Keratinocyte (primary cell): ENCODE measurements at regions not wholly inside any gene's neighbourhood (a gene's known extent, or its start where the extent isn't known, plus 50 kb on each side); places are given as distances from the start of the nearest gene placed in this dataset.

ENCODE experiments used
- DNase-seq: peaks from one replicate; pipeline ENCODE4 v3.0.0-alpha.2; 2011; ENCODE audit warnings: low read depth, missing footprints, low spot score
- FAIRE-seq: peaks from 2 replicates; lab custom pipeline; 2011; peaks lifted over from hg19 to GRCh38; lab: Jason Lieb, UNC
- H2AFZ ChIP-seq: 2 replicates; pipeline ENCODE4 v1.6.0; 2012; ENCODE audit warnings: low read length, control low read depth, inconsistent platforms; ENCODE audit not compliant: control insufficient read depth
- H3K27ac ChIP-seq: 2 replicates; pipeline ENCODE4 v1.5.1; 2011; ENCODE audit warnings: low read length; ENCODE audit not compliant: control insufficient read depth, insufficient read depth
- H3K27me3 ChIP-seq: 3 replicates; pipeline ENCODE4 v1.6.0; 2011; ENCODE audit warnings: low read length; ENCODE audit not compliant: control insufficient read depth, insufficient read depth; ENCODE audit errors: extremely low read depth
- H3K36me3 ChIP-seq, 2 experiments: 2 replicates in 1 of 2; 3 replicates in 1 of 2; pipeline ENCODE4 v1.5.1; 2011; ENCODE audit warnings: low read length in 2 of 2, mild to moderate bottlenecking in 1 of 2; ENCODE audit not compliant: control insufficient read depth in 2 of 2, insufficient read depth in 2 of 2; ENCODE audit errors: extremely low read depth in 1 of 2
- H3K4me1 ChIP-seq: 3 replicates; pipeline ENCODE4 v1.5.1; 2011; ENCODE audit warnings: low read length; ENCODE audit not compliant: control insufficient read depth, insufficient read depth; ENCODE audit errors: extremely low read depth
- H3K4me2 ChIP-seq: 3 replicates; pipeline ENCODE4 v1.6.0; 2011; ENCODE audit warnings: low read depth, low read length; ENCODE audit not compliant: control insufficient read depth, insufficient read depth; ENCODE audit errors: extremely low read depth
- H3K4me3 ChIP-seq, 3 experiments: fragments of 200-600 bp in 1 of 3; sonication (generic) in 1 of 3; 2 replicates in 2 of 3; 3 replicates in 1 of 3; pipeline ENCODE4 v1.5.1; 2011 to 2016; ENCODE audit warnings: low read length in 3 of 3, mild to moderate bottlenecking in 3 of 3, control low read depth in 2 of 3, inconsistent platforms in 1 of 3, low read depth in 1 of 3, mixed read lengths in 1 of 3, mixed run types in 1 of 3, moderate library complexity in 1 of 3; ENCODE audit not compliant: control insufficient read depth in 2 of 3, insufficient read depth in 2 of 3; ENCODE audit errors: extremely low read depth in 1 of 3
- H3K79me2 ChIP-seq: 2 replicates; pipeline ENCODE4 v1.6.0; 2012; ENCODE audit warnings: low read length; ENCODE audit not compliant: control insufficient read depth, insufficient read depth
- H3K9ac ChIP-seq: 3 replicates; pipeline ENCODE4 v1.6.0; 2011; ENCODE audit warnings: low read length; ENCODE audit not compliant: control insufficient read depth, insufficient read depth; ENCODE audit errors: extremely low read depth
- H3K9me1 ChIP-seq: 3 replicates; pipeline ENCODE4 v1.6.0; 2011; ENCODE audit warnings: low read length; ENCODE audit not compliant: control insufficient read depth, insufficient read depth; ENCODE audit errors: extremely low read depth
- H3K9me3 ChIP-seq: 2 replicates; pipeline ENCODE4 v1.5.1; 2012; ENCODE audit warnings: low read depth, low read length; ENCODE audit not compliant: control insufficient read depth
- H4K20me1 ChIP-seq: 3 replicates; pipeline ENCODE4 v1.6.0; 2011; ENCODE audit warnings: low read length; ENCODE audit not compliant: control insufficient read depth, insufficient read depth; ENCODE audit errors: extremely low read depth
- CTCF ChIP-seq, 3 experiments: IDR thresholded peaks in 1 of 3; conservative IDR thresholded peaks in 1 of 3; optimal IDR thresholded peaks in 1 of 3; 2 replicates in 2 of 3; 3 replicates in 1 of 3; pipeline versions ENCODE3 to v1.5.1; 2011; ENCODE audit warnings: low read length in 3 of 3, mild to moderate bottlenecking in 3 of 3, moderate library complexity in 2 of 3, control low read depth in 1 of 3, inconsistent platforms in 1 of 3; ENCODE audit not compliant: insufficient read depth in 2 of 3; ENCODE audit errors: extremely low read depth in 1 of 3
- EZH2 ChIP-seq: IDR thresholded peaks from one replicate; pipeline ENCODE4 v1.6.1; 2012; ENCODE audit warnings: inconsistent platforms, mild to moderate bottlenecking, low read length, moderate library complexity
- dilution Hi-C: fragments of 300-500 bp; cut with MboI; formaldehyde crosslinking; loops from one replicate; pipeline ENCODE4 v1.7.0; 2020; ENCODE audit warnings: low sequenced_read_pairs; ENCODE audit not compliant: extremely low pct_ligation_motif_present

- TF ChIP-seq CTCF (optimal IDR thresholded peaks at IDR 0.05 in 1 of 3, IDR thresholded peaks at IDR 0.05 in 1 of 3, conservative IDR thresholded peaks at IDR 0.05 in 1 of 3; ENCODE audit: extremely low read depth in 1 of 3, insufficient read depth in 2 of 3, low read length in 3 of 3) (no peak), EZH2 (no peak)
- Histone ChIP-seq H3K4me3 (no peak overlapping the region), H3K27ac (no peak overlapping the region), H4K20me1 (no peaks in the 10 kb centered on the region), H3K27me3 (no peaks in the 10 kb centered on the region), H3K9me3 (no peaks in the 10 kb centered on the region), H3K9ac (no peak overlapping the region), H3K4me2 (no peak overlapping the region), H3K79me2 (no peaks in the 10 kb centered on the region), H3K9me1 (no peaks in the 10 kb centered on the region), H2AFZ (no peak overlapping the region), H3K36me3 (no peaks in the 10 kb centered on the region), H3K4me1 (no peaks in the 10 kb centered on the region)
- dilution Hi-C loops: no loop called here
- DNase-seq (no peak), FAIRE-seq (no peak)
Measured at GRCh38 chr4:84019626-84020025, 479.5 kb downstream of the NKX6-1 start.

- H3K4me2 ChIP-seq: no peak overlapping the region
- no peak for DNase-seq
- H3K27me3 ChIP-seq: no peaks in the 10 kb centered on the region
- no peaks in the 10 kb centered on the region for H3K4me1 ChIP-seq
- H3K79me2 ChIP-seq: no peaks in the 10 kb centered on the region
- H3K36me3 ChIP-seq: no peaks in the 10 kb centered on the region
- no peak overlapping the region for H3K27ac ChIP-seq
- H3K9ac ChIP-seq: no peak overlapping the region
- dilution Hi-C loops: no loop called here
- H3K9me3 ChIP-seq: no peaks in the 10 kb centered on the region
- H4K20me1 ChIP-seq: no peaks in the 10 kb centered on the region
- no peak overlapping the region for H2AFZ ChIP-seq
- no peak overlapping the region for H3K4me3 ChIP-seq
- FAIRE-seq: no peak
- TF ChIP-seq EZH2: no peak
- TF ChIP-seq CTCF (optimal IDR thresholded peaks at IDR 0.05 in 1 of 3, IDR thresholded peaks at IDR 0.05 in 1 of 3, conservative IDR thresholded peaks at IDR 0.05 in 1 of 3; ENCODE audit: extremely low read depth in 1 of 3, insufficient read depth in 2 of 3, low read length in 3 of 3): no peak
- no peaks in the 10 kb centered on the region for H3K9me1 ChIP-seq
Measured at GRCh38 chr4:84003046-84003445, 467.1 kb downstream of the GPAT3 start.
